HUES48 (cell line): ENCODE measurements at regions not wholly inside any gene's neighbourhood (a gene's known extent, or its start where the extent isn't known, plus 50 kb on each side); places are given as distances from the start of the nearest gene placed in this dataset.
A peak's percentile ranks its signal among the peaks of the same experiment; 100 is the strongest.

Experiments used
- H3K27ac ChIP-seq: one replicate; pipeline ENCODE4 v1.7.0; 2013; ENCODE audit warnings: low read depth, low read length, inconsistent platforms
- H3K27me3 ChIP-seq: 2 replicates; pipeline ENCODE4 v1.6.1; 2013; ENCODE audit warnings: mild to moderate bottlenecking, low read length; ENCODE audit not compliant: control insufficient read depth, insufficient read depth
- H3K36me3 ChIP-seq: 2 replicates; pipeline ENCODE4 v1.6.1; 2013; ENCODE audit warnings: low read length; ENCODE audit not compliant: control insufficient read depth, insufficient read depth
- H3K4me1 ChIP-seq: 2 replicates; pipeline ENCODE4 v1.6.1; 2013; ENCODE audit warnings: mild to moderate bottlenecking, low read length; ENCODE audit not compliant: control insufficient read depth, insufficient read depth
- H3K4me3 ChIP-seq: 2 replicates; pipeline ENCODE4 v1.5.1; 2013; ENCODE audit warnings: mild to moderate bottlenecking, low read depth, low read length
- H3K9ac ChIP-seq: 2 replicates; pipeline ENCODE4 v1.6.1; 2013; ENCODE audit warnings: mild to moderate bottlenecking, low read depth, low read length, moderate library complexity
- H3K9me3 ChIP-seq: 2 replicates; pipeline ENCODE4 v1.6.1; 2013; ENCODE audit warnings: low read length; ENCODE audit not compliant: control insufficient read depth, insufficient read depth

DNA sequence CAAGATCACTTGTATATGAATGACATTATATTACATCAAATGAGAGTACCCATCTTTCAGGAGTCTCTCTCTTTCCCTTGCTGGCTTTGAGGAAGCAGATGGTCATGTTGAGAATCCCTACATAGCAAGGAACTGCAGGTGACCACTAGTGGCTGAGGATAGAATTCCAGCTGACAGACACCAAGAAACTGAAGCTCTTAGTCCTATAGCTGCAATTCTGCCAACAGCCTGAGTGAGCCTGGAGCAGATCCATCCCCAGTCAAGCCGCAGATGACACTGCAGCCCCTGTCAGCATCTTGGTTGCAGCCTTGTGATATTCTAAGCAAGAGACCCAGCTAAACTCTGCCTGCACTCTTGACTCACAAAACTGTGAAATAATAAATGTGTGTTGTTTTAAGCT, 531.5 kb downstream of the CSNK1G3 start:
- Histone ChIP-seq H3K27ac (no peak overlapping the region), H3K4me3 (no peak overlapping the region), H3K4me1 (no peaks in the 10 kb centered on the region), H3K9me3 (peaks cover 11% of the 10 kb centered on the region), H3K9ac (no peak overlapping the region), H3K36me3 (no peaks in the 10 kb centered on the region), H3K27me3 (no peaks in the 10 kb centered on the region)

DNA sequence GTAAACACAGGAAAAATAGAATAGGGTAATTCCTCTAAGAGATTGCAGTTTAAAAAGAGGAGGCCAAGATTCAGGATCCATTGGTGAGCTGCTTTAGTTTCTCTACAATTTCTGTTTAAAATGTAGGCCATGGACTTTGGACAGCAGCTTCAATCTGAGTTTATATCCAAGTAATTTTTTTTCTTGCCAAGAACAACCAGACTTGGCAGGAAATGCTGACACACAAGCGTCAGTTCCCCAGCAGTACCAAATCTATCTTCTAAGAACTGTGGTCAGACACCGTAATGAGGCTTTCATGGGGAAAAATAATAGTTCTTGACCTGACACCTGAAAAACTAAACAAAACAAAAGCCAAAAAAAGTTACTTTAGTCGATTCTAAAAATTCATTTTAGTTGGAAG, 528.8 kb downstream of the CSNK1G3 start:
- no peaks in the 10 kb centered on the region for H3K27me3 ChIP-seq
- no peak overlapping the region for H3K27ac ChIP-seq
- peaks cover 11% of the 10 kb centered on the region for H3K9me3 ChIP-seq
- H3K4me1 ChIP-seq, result peaks cover 4% of the 10 kb centered on the region; the same call in 1 of the 2 replicates
- H3K4me3 ChIP-seq, result no peak overlapping the region
- H3K36me3 ChIP-seq, result no peaks in the 10 kb centered on the region
- H3K9ac ChIP-seq, result no peak overlapping the region

- no peak overlapping the region for H3K4me3 ChIP-seq
- no peak overlapping the region for H3K9ac ChIP-seq
- no peaks in the 10 kb centered on the region for H3K36me3 ChIP-seq
- peaks cover 11% of the 10 kb centered on the region for H3K9me3 ChIP-seq
- no peaks in the 10 kb centered on the region for H3K27me3 ChIP-seq
- H3K4me1 ChIP-seq, result peaks cover 5% of the 10 kb centered on the region; the same call in 1 of the 2 replicates
- H3K27ac ChIP-seq, result no peak overlapping the region
Measured at GRCh38 chr5:124039410-124039809, 527.4 kb downstream of the CSNK1G3 start.

GRCh38 chr5:124036786-124037185, 524.8 kb downstream of the CSNK1G3 start:
- no peaks in the 10 kb centered on the region for H3K36me3 ChIP-seq
- no peak overlapping the region for H3K4me3 ChIP-seq
- H3K9ac ChIP-seq, result no peak overlapping the region
- H3K27ac ChIP-seq, result no peak overlapping the region
- no peaks in the 10 kb centered on the region for H3K9me3 ChIP-seq
- H3K27me3 ChIP-seq, result no peaks in the 10 kb centered on the region
- H3K4me1 ChIP-seq, result peaks cover 7% of the 10 kb centered on the region; the same call in 1 of the 2 replicates

DNA sequence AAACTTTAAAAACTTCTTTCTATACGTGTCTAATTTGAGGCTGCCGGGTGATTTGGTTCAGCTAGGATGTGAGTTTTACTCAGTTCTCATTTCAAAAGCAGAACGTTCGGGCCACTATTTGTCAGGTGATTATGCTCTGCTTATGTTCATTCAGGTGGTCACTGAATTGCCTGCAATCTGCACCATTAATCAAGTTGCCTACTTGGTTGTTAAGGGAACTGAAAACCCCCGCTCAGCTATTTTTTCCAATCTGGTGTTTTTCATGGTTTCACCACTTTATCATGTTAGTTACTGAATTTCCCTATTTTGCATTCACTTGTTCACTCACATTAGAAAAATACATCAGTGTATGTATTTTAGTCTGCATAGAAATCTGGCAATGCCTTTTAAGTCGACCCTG, 523.0 kb downstream of the CSNK1G3 start:
- Histone ChIP-seq H3K4me1 (peaks cover 8% of the 10 kb centered on the region; the same call in 1 of the 2 replicates), H3K27ac (no peak overlapping the region), H3K9me3 (no peaks in the 10 kb centered on the region), H3K27me3 (no peaks in the 10 kb centered on the region), H3K36me3 (no peaks in the 10 kb centered on the region), H3K9ac (no peak overlapping the region), H3K4me3 (no peak overlapping the region)

DNA sequence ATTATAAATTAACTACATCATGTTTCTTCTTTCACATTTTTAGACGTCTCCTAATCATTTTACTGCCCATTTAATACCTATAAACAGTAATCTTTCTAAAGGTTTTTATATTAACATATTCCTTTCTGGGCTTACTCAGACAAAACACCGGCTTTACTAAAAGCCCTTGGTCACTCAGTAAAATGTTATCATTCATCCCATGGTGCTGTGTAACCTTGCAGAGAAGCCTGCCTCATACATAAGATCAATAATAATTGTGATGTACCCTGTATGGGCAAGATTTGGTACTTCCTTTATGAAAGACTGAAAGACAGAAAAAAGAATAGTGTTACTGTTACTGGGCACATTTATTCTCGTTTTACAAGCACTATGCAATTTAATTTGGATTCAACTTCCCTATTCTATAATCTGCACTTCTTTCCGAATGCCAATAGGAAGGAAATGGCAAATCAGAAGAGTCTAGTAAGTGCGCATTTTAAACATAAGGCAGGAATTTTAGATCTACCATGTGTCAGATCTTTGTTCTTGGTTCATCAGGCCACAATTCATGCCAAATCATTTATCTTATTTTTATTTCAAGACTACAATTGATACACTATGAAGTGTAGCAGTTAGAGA, 522.2 kb downstream of the CSNK1G3 start:
- H3K4me3 ChIP-seq, result no peak overlapping the region
- H3K9ac ChIP-seq, result no peak overlapping the region

DNA sequence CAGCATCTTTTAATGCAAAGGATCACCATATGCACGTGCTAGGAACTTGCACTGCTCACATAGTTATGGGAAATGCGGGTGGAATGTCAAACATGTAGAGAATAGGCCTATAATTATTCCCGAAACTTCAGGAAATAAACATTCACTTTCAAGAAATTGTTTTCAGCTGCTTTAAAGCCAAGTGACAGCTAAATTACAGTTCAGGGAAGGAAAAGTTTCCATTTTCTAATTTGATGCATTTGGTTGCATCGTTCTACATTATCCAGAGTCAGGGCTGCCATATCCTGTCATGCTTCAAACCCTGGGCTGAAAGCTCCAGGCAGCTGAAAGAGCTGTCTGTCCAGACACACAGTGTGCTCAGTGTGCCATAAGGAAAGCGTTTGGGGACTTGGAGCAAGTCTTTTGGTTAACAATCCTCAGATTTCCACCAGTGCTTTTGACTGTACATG, 518.1 kb downstream of the CSNK1G3 start:
- no peak overlapping the region for H3K27ac ChIP-seq
- peaks cover 18% of the 10 kb centered on the region for H3K4me1 ChIP-seq
- H3K9me3 ChIP-seq, result no peaks in the 10 kb centered on the region
- no peak overlapping the region for H3K4me3 ChIP-seq
- no peaks in the 10 kb centered on the region for H3K27me3 ChIP-seq
- H3K36me3 ChIP-seq, result no peaks in the 10 kb centered on the region
- no peak overlapping the region for H3K9ac ChIP-seq

More for the DNA sequence above, 522.2 kb downstream of the CSNK1G3 start:
- H3K27ac ChIP-seq, result no peak overlapping the region
- no peaks in the 10 kb centered on the region for H3K36me3 ChIP-seq
- H3K4me1 ChIP-seq, result peaks cover 14% of the 10 kb centered on the region; the same call in 1 of the 2 replicates
- H3K9me3 ChIP-seq, result no peaks in the 10 kb centered on the region
- no peaks in the 10 kb centered on the region for H3K27me3 ChIP-seq

- H3K9ac ChIP-seq, result no peak overlapping the region
- no peak overlapping the region for H3K27ac ChIP-seq
- no peaks in the 10 kb centered on the region for H3K9me3 ChIP-seq
- H3K4me1 ChIP-seq, result peaks cover 23% of the 10 kb centered on the region
- no peaks in the 10 kb centered on the region for H3K27me3 ChIP-seq
- no peaks in the 10 kb centered on the region for H3K36me3 ChIP-seq
- no peak overlapping the region for H3K4me3 ChIP-seq
Measured at GRCh38 chr5:124027441-124027840, 515.5 kb downstream of the CSNK1G3 start.

GRCh38 chr5:124025306-124025845, 513.4 kb downstream of the CSNK1G3 start:
- no peak overlapping the region for H3K4me3 ChIP-seq
- H3K27me3 ChIP-seq, result no peaks in the 10 kb centered on the region
- H3K9ac ChIP-seq, result no peak overlapping the region
- H3K27ac ChIP-seq, result peak overlapping the region; percentile 23
- H3K9me3 ChIP-seq, result no peaks in the 10 kb centered on the region
- no peaks in the 10 kb centered on the region for H3K36me3 ChIP-seq
- peaks cover 23% of the 10 kb centered on the region for H3K4me1 ChIP-seq

- Histone ChIP-seq H3K36me3 (no peaks in the 10 kb centered on the region), H3K4me3 (no peak overlapping the region), H3K9ac (no peak overlapping the region), H3K9me3 (0 out of 2 replicates have a peak, but pooled peaks cover 4% of the 10 kb centered on the region), H3K27ac (no peak overlapping the region), H3K4me1 (peaks cover 16% of the 10 kb centered on the region), H3K27me3 (no peaks in the 10 kb centered on the region)
Measured at GRCh38 chr5:124022966-124023365, 511.0 kb downstream of the CSNK1G3 start.

GRCh38 chr5:124021776-124022175, 509.8 kb downstream of the CSNK1G3 start:
- Histone ChIP-seq H3K27ac (no peak overlapping the region), H3K4me3 (no peak overlapping the region), H3K4me1 (peaks cover 16% of the 10 kb centered on the region), H3K9me3 (0 out of 2 replicates have a peak, but pooled peaks cover 4% of the 10 kb centered on the region), H3K27me3 (no peaks in the 10 kb centered on the region), H3K36me3 (no peaks in the 10 kb centered on the region), H3K9ac (no peak overlapping the region)
